ENCODE measurements at regions not wholly inside any gene's neighbourhood (a gene's known extent, or its start where the extent isn't known, plus 50 kb on each side); places are given as distances from the start of the nearest gene placed in this dataset.

DNA sequence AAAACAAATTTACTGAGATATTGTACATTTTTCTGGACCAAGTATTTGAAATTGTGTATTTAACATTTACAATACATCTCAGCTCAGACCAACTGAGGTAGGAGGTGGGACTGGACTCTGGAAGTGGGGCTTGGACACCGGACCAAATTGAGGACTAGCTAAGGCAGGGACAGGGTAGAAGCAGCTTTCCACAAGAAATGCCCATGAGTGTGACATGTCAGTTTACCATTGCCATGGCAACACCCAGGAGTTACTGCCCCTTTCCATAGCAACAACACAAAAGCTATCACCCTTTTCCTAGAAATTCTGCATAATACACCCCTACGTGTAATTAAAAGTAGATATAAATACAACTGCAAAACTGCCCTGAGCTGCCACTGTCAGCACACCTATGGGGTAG is 191.5 kb upstream of the ASIC2 start:
- DNase-seq: no peak

DNA sequence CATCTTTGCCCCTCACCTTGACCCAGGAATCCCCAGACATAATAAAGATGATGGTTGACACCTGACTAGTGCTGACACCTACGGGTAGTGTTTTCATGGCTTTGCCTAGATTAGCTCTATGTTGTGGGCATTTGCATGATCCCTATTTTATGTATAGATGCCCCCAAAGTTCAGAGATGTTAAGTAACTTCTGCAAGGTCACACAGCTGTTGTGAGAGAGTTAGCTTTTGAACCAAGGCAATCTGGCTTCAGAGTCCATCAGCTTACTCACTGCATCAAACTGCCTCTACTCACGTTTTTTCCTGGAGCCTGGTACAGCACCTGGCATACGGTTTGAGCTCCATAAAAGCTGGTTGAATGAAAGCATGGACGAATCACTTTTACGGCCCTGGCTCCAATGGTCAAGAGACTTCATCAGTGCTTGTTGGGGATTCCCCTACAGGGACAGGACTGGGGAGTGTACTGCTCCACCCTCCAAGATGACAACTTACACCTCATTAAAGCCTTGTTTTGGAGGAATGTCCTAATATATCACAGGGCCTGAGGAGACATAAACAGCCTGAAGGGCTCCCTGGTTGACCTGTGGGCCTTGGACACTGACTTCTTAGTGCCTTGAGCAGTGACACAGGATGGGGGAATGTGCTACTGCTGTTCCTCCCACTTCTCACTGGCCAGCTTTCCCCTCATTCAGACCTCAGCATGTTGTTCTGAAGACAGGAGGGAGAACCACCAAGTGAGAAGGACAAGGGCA is 193.2 kb upstream of the ASIC2 start:
- no peak for DNase-seq

DNA sequence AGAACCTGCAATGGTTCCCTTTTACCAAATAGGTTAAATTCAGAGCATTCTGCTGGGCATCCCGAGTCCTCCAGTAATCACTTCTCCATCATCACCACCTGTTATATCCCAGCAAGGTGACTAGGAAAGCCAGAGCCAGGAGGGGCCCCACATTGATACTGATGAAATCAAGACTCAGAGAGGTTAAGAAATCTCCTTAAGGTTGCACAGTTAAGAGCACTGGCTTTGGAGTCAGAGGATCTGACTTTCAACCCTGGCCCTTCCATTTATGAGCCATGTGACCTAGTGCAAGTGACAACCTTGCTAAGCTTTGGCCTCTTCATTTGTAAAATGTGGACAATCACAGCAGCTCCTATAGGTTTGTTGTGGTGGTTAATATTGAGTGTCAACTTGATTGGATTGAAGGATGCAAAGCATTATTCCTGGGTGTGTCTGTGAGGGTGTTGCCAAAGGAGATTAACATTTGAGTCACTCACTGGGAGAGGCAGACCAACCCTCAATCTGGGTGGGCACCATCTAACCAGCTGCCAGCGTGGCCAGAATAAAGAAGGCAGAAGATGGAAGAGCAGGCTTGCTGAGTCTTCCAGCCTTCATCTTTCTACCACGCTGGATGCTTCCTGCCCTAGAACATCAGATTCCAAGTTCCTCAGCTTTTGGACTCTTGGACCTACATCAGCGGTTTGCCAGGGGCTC is 194.2 kb upstream of the ASIC2 start:
- DNase-seq: no peak

- no peak for DNase-seq
Measured at GRCh38 chr17:33491871-33492481, 198.9 kb upstream of the ASIC2 start.

DNA sequence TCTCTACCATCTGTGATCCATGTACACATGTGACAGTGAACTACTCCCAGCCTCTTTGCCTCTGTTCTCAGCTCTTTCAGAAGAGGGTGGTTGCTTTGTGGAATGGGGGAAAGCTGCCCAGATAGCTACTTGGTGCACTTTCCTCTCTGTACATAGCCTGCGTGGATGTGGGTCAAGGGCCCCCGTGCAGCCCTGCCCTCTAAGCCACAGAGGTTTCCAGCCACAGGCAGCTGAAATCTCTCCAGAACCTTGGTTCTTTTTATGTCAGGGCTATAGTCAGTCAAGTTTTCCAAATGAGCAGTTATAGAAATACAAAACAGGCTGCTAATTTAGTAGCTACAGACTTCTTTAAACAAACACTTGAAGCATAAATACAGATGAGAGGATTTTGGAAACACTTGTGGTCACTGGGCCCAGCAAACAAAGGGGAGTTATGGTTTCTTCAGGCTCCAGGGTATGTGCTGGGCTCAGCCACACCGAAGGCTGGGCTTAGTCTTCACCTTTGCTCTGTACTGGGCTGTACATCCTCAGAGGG is 199.7 kb upstream of the ASIC2 start:
- no peak for DNase-seq

DNA sequence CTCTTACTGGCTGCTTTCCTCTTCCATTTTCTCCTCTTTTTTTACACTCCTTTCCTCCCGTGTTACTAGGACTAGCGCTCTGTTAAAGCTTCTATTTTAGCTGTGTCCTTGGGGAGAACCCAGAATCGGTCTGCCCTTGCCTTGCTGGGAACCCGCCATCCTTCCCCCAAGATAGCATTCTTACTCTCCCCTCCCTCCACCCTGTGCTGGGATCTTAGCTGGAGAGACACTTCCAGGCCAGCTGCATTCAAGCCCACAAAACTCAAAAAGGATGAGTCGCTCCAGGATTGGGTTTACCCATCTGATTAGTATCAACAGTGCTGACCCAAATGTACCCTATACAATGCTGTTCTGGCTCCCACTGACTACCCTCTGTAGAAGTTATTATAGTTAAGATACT is 200.5 kb upstream of the ASIC2 start:
- DNase-seq: no peak

DNA sequence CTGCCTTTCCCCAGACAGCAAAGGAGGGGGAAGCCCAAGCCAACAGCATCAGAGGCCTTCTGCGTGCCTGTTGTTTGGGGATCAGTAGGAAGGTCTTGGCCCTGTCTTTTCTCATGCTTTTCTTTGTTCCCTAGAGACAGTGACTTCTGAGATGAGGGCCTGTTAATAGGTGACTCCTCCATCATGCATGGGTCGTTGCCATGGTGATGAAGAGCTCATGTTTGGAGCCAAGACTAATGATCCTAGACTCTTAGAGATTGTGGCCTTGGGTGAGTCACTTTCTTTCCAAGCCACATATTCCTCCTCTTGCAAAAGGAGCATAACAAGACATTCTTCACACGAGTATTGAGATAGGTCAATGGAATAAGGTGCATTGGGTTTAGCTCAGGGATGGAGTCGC is 201.1 kb upstream of the ASIC2 start:
- DNase-seq: no peak

- DNase-seq: no peak
Measured at GRCh38 chr17:33497623-33498022, 204.5 kb upstream of the ASIC2 start.

GRCh38 chr17:33498069-33498468 is 205.0 kb upstream of the ASIC2 start:
- DNase-seq: no peak

DNA sequence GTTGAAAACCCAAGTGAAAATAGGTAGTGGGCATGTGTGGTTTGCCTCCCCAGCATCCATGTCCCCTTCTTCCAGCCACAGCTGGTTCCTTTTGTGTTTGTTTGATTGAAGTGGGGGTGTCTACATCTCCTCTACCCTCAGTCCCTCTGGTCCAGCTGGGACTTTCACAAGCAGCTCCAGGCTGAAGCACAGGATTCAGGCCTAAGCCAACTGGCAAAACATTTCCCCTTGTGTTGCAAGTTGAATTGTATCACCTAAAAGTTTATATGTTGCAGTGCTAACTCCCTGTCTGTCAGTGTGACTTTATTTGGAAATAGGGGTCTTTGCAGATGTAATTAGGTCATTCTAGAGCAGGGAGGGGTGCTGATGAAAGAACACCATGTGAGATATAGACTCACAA is 205.9 kb upstream of the ASIC2 start:
- no peak for DNase-seq

DNA sequence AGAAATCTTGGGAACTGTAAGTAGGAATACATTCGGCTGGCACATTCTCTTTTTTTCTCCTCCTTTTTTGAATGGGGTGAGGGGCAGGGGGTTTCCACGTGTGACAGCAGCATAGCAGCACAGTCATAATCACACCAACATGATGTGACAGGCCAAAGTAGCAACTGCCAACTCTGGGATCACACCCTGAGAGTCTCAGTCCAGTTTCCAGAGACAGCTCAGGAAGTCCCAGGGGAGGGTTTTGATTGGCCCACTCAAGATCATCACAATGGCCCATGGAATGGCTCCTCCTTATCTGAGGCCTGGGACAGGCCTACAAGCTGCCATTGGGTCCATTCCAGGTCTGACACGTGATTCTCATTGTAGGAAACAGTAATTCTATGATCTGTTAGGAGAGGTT is 207.1 kb upstream of the ASIC2 start:
- no peak for DNase-seq

- no peak for DNase-seq
Measured at GRCh38 chr17:33501185-33501584, 208.1 kb upstream of the ASIC2 start.

GRCh38 chr17:33504571-33504970 is 211.5 kb upstream of the ASIC2 start:
- no peak for DNase-seq

DNA sequence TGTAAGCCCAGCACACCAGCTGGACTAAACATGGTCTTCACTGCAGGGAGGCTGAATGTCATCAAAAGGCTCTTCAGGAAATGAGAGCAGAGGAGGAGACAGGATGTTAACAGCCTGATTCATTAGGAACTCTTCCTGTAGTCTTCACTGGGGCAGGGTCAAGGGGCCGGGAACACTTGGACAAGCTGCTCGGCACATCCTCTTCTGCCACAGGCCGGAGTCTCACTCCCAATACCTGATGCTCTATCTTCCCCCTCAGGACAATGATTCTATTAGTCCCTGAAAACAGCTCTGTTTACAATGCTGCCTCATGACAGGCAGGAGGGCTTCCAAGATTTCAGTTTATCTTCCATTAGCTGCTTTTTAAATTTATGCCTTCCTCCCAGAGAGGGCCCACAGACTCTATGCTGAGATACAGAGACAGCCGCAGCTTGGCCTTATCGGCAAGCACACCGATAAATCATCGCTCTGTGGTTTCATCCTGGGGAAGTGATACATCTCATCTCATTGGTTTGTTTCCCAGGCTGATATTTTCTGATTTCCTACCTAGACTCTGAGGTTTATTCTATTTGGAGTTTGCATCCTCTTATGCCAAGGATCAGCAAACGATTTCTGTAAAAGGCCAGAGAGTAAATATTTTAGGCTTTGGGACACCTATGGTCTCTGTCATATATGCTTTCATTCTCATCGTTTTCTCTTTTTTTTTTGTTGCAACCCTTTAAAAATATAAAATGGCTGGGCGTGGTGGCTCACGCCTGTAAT is 214.0 kb upstream of the ASIC2 start:
- DNase-seq: no peak

DNA sequence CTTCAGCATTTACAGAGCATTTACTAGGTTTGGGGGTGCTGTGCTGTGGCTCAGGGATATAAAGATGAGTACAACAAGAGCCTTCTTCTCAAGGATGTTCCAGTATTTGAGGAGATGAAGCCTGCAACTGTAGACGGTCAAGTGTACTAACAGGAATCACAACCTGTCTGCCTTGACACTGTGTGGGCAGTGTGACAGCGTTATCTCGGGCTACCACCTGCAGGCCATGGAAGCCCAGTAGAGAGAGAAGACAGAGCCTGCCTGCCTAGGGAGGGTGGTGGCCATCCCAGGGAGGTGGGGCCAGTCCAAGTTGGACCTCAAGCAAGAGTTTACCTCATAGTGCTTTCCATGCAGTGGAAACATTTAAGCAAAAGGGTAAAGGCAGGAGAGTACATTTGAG is 215.1 kb upstream of the ASIC2 start:
- DNase-seq: no peak

GRCh38 chr17:33509331-33509730 is 216.2 kb upstream of the ASIC2 start:
- no peak for DNase-seq

GRCh38 chr17:33511670-33512069 is 218.6 kb upstream of the ASIC2 start:
- DNase-seq: no peak

GRCh38 chr17:33512113-33512512 is 219.0 kb upstream of the ASIC2 start:
- DNase-seq: no peak

GRCh38 chr17:33513769-33514168 is 220.7 kb upstream of the ASIC2 start:
- DNase-seq: no peak

DNA sequence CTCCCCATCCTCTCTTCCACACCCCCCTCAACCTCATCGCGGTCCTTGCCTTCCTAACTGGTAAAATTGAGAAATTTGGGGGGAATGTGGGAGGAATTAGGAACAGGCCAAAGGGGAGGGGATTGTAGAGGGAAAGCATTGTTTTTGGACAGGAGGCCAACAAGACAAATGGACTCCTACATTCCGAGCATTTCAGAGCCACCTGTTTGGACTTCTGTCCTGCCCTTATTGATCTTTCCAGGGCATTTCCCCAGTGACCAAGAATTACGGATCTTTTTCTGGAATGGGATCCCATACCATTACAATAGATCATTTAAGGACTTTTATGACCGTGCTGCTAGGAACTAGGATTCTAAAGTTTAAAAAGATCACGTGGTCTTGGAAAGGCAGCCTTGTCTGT is 221.3 kb upstream of the ASIC2 start:
- no peak for DNase-seq

DNA sequence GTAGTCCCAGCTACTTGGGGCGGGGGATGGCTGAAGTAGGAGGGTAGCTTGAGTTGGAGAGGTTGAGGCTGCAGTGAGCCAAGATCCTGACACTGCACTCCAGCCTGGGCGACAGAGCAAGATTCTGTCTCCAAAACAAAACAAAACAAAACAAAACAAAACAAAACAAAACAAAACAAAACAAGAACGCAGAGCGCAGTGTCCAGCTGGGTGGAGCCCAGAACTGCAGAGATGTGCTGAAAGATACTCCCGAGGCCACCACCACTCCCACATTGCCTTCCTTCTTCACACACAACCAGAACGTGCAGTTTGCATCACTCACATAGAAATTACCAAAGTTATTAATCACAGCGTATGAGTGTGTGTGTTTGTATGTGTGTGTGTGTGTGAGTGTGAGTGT is 222.9 kb upstream of the ASIC2 start:
- no peak for DNase-seq

DNA sequence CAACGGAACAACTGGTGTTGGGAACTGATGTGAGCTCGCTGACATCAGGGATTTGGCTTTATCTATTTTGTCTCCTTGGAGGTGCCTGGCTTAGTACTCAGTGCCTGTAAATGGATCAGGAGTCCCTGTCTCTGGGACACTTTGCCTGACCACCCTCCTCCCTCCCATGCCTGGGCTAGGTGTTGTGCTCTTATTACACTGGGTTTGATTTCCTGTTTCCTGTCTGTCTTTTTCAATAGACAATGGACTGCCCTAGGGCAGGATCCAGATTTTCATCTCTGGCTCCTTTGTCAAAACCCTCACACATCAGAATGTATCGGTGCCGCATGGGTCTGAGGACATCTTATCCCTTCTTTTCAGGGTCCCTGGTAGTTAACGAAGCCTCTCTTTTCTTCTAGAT is 223.6 kb upstream of the ASIC2 start:
- DNase-seq: no peak

- no peak for DNase-seq
Measured at GRCh38 chr17:33517746-33518145, 224.7 kb upstream of the ASIC2 start.
